ENCODE measurements at regions not wholly inside any gene's neighbourhood (a gene's known extent, or its start where the extent isn't known, plus 50 kb on each side); places are given as distances from the start of the nearest gene placed in this dataset.
"Not testable (repeated sequence)": the region's sequence is repeated elsewhere in the genome, so short reads cannot be mapped to it uniquely, and the experiment has no call there.

GRCh38 chr4:79174490-79175252 is 151.2 kb downstream of the NAA11 start:
- DNase-seq: no peak

DNA sequence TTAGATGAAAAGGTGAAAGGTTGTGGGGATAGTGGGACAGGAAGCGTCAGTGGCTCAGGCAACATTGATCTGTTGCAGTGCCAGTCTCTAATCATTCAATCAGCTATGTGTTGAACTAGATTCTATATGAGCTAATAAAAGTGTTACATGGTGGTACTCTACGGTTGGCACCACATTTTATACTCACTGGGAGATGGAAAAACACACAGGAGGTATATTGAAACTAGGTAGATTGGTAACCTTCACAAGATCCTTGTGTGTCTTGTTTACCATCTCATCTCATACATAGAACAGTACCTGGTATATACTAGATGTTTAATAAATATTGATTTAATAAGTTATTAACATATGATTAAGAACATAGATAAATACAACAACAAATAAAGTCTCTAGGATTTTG is 152.7 kb downstream of the NAA11 start:
- DNase-seq: no peak

- no peak for DNase-seq
These were observed 155.8 kb downstream of the NAA11 start for GRCh38 chr4:79170077-79170476.

- DNase-seq: no peak
These were observed 160.8 kb downstream of the NAA11 start for GRCh38 chr4:79164907-79165610.

DNA sequence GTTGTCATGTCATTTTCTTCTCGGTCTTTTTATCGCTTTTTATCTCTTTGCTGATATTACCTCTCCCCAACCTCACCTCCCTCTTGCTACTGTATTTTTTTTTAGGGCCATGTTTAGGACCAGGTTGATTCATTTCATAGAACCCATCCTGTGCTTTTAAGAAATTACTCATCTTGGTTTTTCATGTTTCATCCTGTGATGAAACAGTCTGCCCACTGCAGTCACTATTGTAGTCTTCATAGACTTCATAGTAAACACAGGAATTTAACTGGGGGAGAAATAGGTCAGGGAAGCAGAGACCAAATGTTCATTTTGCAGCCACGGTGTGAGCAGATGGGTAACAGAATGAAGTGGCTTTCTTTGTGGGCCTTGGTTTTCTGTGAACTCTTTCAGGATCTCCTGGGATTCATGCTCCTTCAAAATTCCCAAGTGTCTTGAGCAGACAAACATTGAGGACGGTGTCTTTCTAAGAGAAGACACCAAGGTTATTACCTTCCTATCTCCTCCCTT is 161.8 kb downstream of the NAA11 start:
- no peak for DNase-seq

- DNase-seq: no peak
These were observed 164.9 kb downstream of the NAA11 start for GRCh38 chr4:79160962-79161361.

GRCh38 chr4:79158705-79159104 is 167.2 kb downstream of the NAA11 start:
- DNase-seq: not testable (repeated sequence)

DNA sequence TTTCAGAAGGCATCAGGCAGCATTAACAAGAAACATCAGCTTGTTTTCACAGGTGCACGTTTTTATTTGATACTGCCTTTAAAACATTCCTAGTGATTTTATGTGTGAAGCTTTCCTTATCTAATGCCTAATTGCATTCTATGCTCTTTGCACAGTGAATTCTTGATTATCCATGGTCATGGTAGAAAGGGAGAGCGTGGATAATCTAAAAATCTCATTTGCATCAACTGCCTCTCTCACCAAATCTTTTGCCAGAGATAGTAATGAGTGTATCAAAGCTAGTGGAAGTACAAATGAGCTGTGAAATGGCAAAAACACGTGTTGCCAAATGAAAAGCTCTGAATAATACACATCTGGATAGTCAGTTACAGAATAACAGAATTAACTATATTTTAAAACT is 170.5 kb downstream of the NAA11 start:
- no peak for DNase-seq

DNA sequence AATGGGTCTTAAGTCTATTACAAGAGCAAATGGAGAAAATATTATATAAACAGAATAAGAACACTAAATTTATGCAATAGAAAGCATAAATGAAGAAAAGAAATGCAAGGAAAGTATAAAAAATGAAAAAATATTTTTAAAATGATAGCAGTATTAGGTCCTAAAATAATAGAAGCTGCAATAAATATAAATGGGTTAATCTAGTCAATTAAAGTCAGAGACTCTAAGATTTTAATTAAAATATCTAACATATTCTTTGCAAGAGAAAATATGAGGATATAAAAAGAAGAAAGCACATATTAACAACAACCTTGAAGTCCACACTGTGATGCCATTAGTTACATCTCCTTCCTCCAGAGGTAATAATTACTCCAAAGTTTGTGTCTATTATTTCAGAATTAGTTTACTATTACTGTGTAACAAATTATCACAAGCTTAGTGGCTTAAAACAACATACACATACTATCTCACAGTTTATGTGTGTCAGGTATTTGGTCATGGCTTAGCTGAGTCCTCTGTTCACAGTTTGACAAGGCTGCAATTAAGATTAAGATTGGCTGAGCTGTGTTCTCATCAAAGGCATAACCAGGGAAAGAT is 174.9 kb downstream of the NAA11 start:
- DNase-seq: no peak

GRCh38 chr4:79148369-79148768 is 177.5 kb downstream of the NAA11 start:
- DNase-seq: no peak

DNA sequence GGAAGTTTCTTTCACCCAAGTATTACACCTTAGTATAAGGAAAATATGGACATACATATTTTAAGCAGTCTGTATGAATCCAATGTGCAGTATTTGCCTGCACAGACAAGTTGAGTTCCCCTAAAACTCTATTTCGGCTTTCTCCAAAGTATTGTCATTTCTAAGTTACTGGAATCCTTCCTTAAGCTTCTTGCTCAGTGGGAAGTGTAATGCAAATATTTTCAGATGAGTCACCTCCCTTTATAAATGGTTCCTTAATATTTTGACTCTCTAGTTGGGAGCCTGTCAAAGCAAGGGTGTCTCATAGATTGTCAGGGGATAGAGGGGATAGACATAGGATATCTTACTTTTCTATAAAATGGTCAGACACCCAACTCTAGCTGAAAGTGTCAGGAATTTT is 178.6 kb downstream of the NAA11 start:
- no peak for DNase-seq

DNA sequence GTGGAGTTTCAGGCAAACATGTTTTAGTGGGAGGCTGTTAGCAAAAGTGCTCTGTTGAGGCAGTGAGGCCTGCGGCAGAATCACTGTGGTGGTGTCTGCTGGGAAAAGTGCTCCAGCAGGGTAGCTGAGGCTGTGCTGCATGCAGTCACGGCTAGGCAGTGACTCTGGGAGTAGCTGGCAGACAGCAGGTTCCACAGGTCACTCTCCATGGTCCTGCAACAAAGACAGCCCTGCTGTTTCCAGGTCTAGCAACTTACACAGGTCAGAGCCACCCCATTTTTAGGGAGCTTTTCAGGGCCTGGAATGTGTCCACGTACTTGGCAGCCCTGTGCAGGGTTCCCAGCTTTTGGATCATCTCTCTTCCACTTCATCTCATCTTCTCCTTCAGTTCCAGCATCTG is 184.3 kb downstream of the NAA11 start:
- peak; percentile 86 for DNase-seq

DNA sequence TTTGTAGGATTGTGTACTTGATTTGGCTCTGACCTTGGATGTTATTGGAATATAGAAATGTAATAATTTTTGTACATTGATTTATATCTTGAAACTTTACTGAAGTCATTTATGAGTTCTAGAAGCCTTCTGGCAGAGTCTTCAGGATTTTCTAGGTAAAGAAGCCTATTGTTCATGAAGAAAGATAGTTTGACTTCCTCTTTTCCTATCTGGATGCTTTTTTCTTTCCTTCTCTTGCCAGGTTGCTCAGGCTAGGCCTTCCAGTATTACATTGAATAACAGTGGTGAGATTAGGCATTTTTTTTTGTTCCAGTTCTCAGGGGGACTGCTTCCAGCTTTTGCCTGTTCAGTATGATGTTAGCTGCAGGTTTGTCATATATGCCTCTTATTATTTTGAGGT is 191.1 kb downstream of the NAA11 start:
- no peak for DNase-seq

DNA sequence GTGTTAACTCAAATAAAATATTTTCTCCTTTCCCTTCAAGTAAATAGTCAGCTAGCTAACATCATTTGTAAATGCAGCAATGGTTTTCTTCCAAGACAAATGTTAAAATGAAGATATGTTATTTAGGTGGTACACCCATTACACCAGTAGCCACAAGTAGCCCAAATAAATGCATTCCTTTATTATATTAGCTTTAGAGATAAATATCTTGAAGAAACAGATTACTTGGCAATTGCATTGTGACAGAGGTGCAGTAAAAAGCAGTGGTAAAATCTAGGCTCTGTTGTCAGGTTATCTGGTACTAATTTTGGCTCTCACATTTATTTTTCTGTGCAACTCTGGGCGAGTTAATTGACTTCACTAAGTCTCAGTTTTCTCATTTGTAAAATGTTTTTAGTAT is 193.0 kb downstream of the NAA11 start:
- no peak for DNase-seq

- DNase-seq: no peak
These were observed 182.7 kb upstream of the PAQR3 start for GRCh38 chr4:79121875-79122358.

- no peak for DNase-seq
These were observed 182.0 kb upstream of the PAQR3 start for GRCh38 chr4:79121223-79121622.

- DNase-seq: not testable (repeated sequence)
These were observed 177.8 kb upstream of the PAQR3 start for GRCh38 chr4:79117051-79117450.

DNA sequence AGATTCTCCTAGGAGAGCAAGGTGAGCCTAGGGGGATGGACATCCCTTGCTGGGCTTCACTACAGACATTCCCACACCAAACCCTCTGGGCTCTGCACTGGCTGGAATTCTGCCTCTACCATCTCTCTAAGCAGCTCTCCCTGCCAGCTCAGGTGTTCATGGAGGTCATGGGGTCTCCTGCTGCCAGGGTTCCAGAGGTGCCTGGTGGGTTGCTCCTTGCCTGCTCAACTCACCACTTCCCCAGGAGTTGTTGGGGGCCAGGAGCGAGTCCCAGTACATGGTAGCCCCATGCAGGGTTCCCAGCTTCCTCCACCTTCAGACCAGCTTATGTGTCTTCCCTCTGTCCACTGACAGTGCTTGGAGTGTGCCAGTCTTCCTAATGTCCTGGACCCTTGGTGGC is 167.8 kb upstream of the PAQR3 start:
- DNase-seq: no peak

GRCh38 chr4:79088946-79089691 is 149.9 kb upstream of the PAQR3 start:
- DNase-seq: no peak

GRCh38 chr4:79087071-79087470 is 147.8 kb upstream of the PAQR3 start:
- DNase-seq: no peak

- DNase-seq: peak; percentile 79
These were observed 144.3 kb upstream of the PAQR3 start for GRCh38 chr4:79083406-79084010.

- DNase-seq: no peak
These were observed 143.8 kb upstream of the PAQR3 start for GRCh38 chr4:79082997-79083396.

- no peak for DNase-seq
These were observed 142.7 kb upstream of the PAQR3 start for GRCh38 chr4:79081973-79082372.

All from islet precursor cell (in vitro differentiated cells).